ENCODE measurements at regions not wholly inside any gene's neighbourhood (a gene's known extent, or its start where the extent isn't known, plus 50 kb on each side); places are given as distances from the start of the nearest gene placed in this dataset.

DNA sequence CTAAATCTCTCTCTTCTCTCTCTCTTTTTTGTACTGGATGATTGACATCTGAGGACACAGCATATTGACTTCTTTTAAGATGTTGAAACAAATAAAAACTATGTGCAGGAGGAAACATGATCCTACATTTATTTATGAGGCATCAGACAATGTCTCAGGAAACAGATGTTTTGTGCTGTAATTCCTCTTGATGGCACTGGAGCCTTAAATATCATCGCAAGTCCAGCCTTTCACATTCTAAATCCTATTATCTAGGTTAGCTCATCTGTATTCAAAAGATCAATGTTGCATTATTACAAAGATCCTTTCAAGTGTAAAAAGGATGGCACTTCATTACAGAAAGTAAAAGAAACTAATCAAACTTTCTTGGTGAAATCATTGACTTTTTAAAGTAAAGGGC, 63.9 kb downstream of the MAT2B start:
- TF ChIP-seq CTCF (IDR thresholded peaks at IDR 0.05), result no peak
- ATAC-seq (no peak), DNase-seq (no peak), FAIRE-seq (no peak)
- Histone ChIP-seq H3K27me3 (no peaks in the 10 kb centered on the region), H3K9me3 (no peaks in the 10 kb centered on the region), H3K4me3 (no peak overlapping the region), H3K36me3 (no peaks in the 10 kb centered on the region), H3K27ac (no peak overlapping the region), H3K4me1 (peaks cover 0 to 10% (median 6%) of the 10 kb centered on the region in 3 donors)
- intact Hi-C loops (cut with DNase I), result loop anchor here in 2 of 3 donors (10.0 kb wide), 1 partner anchor 936 kb away; no protein-coding TSS in a partner anchor
- WGBS, 2 donors, result 56 to 71% methylated on average over 1 of the region's 1 CpG

- ATAC-seq (no peak), DNase-seq (no peak), FAIRE-seq (no peak)
- intact Hi-C loops (cut with DNase I), result no loop called here
- TF ChIP-seq CTCF (IDR thresholded peaks at IDR 0.05), result no peak
- WGBS, 2 donors, result 53 to 60% methylated on average over 3 of the region's 3 CpGs
- Histone ChIP-seq H3K9me3 (no peaks in the 10 kb centered on the region), H3K27me3 (no peaks in the 10 kb centered on the region), H3K4me3 (no peak overlapping the region), H3K27ac (no peak overlapping the region), H3K36me3 (no peaks in the 10 kb centered on the region), H3K4me1 (no peaks in the 10 kb centered on the region)
Observed at GRCh38 chr5:163571744-163572143, 66.3 kb downstream of the MAT2B start.

- WGBS, 2 donors, result 55 to 64% methylated on average over 5 of the region's 5 CpGs
- Histone ChIP-seq H3K27ac (no peak overlapping the region), H3K36me3 (no peaks in the 10 kb centered on the region), H3K4me1 (no peaks in the 10 kb centered on the region), H3K27me3 (no peaks in the 10 kb centered on the region), H3K9me3 (no peaks in the 10 kb centered on the region), H3K4me3 (no peak overlapping the region)
- ATAC-seq (no peak), FAIRE-seq (no peak), DNase-seq (no peak)
- intact Hi-C loops (cut with DNase I), result no loop called here
- TF ChIP-seq CTCF (IDR thresholded peaks at IDR 0.05), result no peak
Observed at GRCh38 chr5:163574472-163575440, 69.3 kb downstream of the MAT2B start.

DNA sequence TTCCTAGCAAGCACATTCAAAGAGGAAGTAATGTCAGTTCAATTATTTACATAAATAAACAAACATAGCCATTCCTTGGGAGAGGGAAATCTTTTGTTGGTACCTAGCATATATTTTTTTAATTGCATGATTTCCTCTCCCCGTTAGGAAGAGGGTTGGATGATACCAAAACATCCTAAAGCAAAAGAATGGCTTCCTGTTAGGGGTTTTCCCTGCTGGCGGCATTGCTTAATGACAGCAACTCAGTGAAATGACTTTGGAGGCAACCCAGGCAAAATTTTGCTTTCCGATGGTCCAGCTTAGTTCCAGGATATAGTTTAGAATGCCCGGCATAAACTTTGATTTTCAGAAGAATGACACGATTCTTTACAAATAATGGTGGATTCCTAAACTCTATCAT, 73.2 kb downstream of the MAT2B start:
- no peaks in the 10 kb centered on the region for H3K27me3 ChIP-seq
- H3K36me3 ChIP-seq, result no peaks in the 10 kb centered on the region
- no peak overlapping the region for H3K27ac ChIP-seq
- no peaks in the 10 kb centered on the region for H3K4me1 ChIP-seq
- H3K9me3 ChIP-seq, result no peaks in the 10 kb centered on the region
- 70 to 75% methylated on average over 5 of the region's 5 CpGs for WGBS, 2 donors
- DNase-seq (no peak), ATAC-seq (no peak), FAIRE-seq (no peak)
- TF ChIP-seq CTCF (IDR thresholded peaks at IDR 0.05), result no peak
- no peak overlapping the region for H3K4me3 ChIP-seq
- intact Hi-C loops (cut with DNase I), result no loop called here

- WGBS, 2 donors, result 76 to 94% methylated on average over 4 of the region's 4 CpGs
- FAIRE-seq, result no peak
- no peaks in the 10 kb centered on the region for H3K27me3 ChIP-seq
Observed at GRCh38 chr5:163579729-163580128, 74.3 kb downstream of the MAT2B start.

More at GRCh38 chr5:163579729-163580128, 74.3 kb downstream of the MAT2B start:
- Histone ChIP-seq H3K4me3 (no peak overlapping the region), H3K4me1 (no peaks in the 10 kb centered on the region), H3K27ac (no peak overlapping the region), H3K9me3 (no peaks in the 10 kb centered on the region), H3K36me3 (no peaks in the 10 kb centered on the region)
- intact Hi-C loops (cut with DNase I), result no loop called here
- no peak for TF ChIP-seq CTCF (IDR thresholded peaks at IDR 0.05)
- no peak for DNase-seq
- no peak for ATAC-seq

Data from pancreas (tissue), 10 donors.